Neural cell (in vitro differentiated cells): ENCODE measurements at regions not wholly inside any gene's neighbourhood (a gene's known extent, or its start where the extent isn't known, plus 50 kb on each side); places are given as distances from the start of the nearest gene placed in this dataset.

Experiments used
- H2AFZ ChIP-seq: fragments of 200-600, 300-800 bp; sonication (generic), shearing (Covaris generic); 2 replicates; pipeline ENCODE4 v1.6.0; 2014; ENCODE audit warnings: low read depth, mild to moderate bottlenecking, antibody characterized with exemption, low read length, moderate library complexity
- H3F3A ChIP-seq: fragments of 200-600 bp; shearing (Covaris generic); 2 replicates; pipeline ENCODE4 v1.6.1; 2016; ENCODE audit warnings: mild to moderate bottlenecking, moderate library complexity, mixed read lengths, antibody characterized with exemption, low read length; ENCODE audit not compliant: insufficient read depth, poor library complexity, severe bottlenecking
- H3K27ac ChIP-seq: fragments of 200-600, 300-800 bp; sonication (generic), shearing (Covaris generic); 2 replicates; pipeline ENCODE4 v1.5.1; 2014; ENCODE audit warnings: mild to moderate bottlenecking, low read length, moderate library complexity
- H3K27me3 ChIP-seq: fragments of 300-800, 200-600 bp; sonication (generic), shearing (Covaris generic); 2 replicates; pipeline ENCODE4 v1.6.0; 2014; ENCODE audit warnings: mild to moderate bottlenecking, low read depth, low read length, moderate library complexity; ENCODE audit not compliant: insufficient read depth
- H3K36me3 ChIP-seq: fragments of 300-800, 200-600 bp; sonication (generic), shearing (Covaris generic); 2 replicates; pipeline ENCODE4 v1.5.1; 2014; ENCODE audit warnings: mild to moderate bottlenecking, antibody characterized with exemption, low read length, moderate library complexity; ENCODE audit not compliant: insufficient read depth
- H3K4me2 ChIP-seq: fragments of 300-800, 200-600 bp; sonication (generic), shearing (Covaris generic); 2 replicates; pipeline ENCODE4 v1.6.0; 2014; ENCODE audit warnings: mild to moderate bottlenecking, low read length
- H3K4me3 ChIP-seq: fragments of 300-800, 200-600 bp; sonication (generic), shearing (Covaris generic); 2 replicates; pipeline ENCODE4 v1.5.1; 2014; ENCODE audit warnings: mild to moderate bottlenecking, low read length, moderate library complexity
- H3K79me2 ChIP-seq: fragments of 200-600 bp; shearing (Covaris generic); replicated peaks from 2 replicates; pipeline ENCODE4 v1.6.0; 2014; ENCODE audit warnings: mild to moderate bottlenecking, low read length, moderate library complexity; ENCODE audit not compliant: insufficient read depth
- H3K9ac ChIP-seq: fragments of 300-800, 200-600 bp; sonication (generic), shearing (Covaris generic); 2 replicates; pipeline ENCODE4 v1.6.1; 2016; ENCODE audit warnings: mild to moderate bottlenecking, low read length, mixed read lengths
- H3K9me2 ChIP-seq: fragments of 200-600 bp; shearing (Covaris generic); 2 replicates; pipeline ENCODE4 v1.6.1; 2016; ENCODE audit warnings: mild to moderate bottlenecking, low read length, mixed read lengths; ENCODE audit not compliant: insufficient read depth
- H3K9me3 ChIP-seq: fragments of 200-600, 300-800 bp; sonication (generic), shearing (Covaris generic); 2 replicates; pipeline ENCODE4 v1.6.1; 2016; ENCODE audit warnings: mild to moderate bottlenecking, mixed run types, low read length, moderate library complexity, mixed read lengths
- H4K20me1 ChIP-seq: fragments of 200-600 bp; shearing (Covaris generic); 2 replicates; pipeline ENCODE4 v1.6.1; 2016; ENCODE audit warnings: mild to moderate bottlenecking, mixed run types; ENCODE audit not compliant: insufficient read depth
- CTCF ChIP-seq: fragments of 450-650 bp; IDR thresholded peaks from 2 replicates; pipeline ENCODE4 v1.5.1; 2014; ENCODE audit warnings: antibody characterized with exemption, mild to moderate bottlenecking, moderate library complexity; ENCODE audit not compliant: poor library complexity, severe bottlenecking
- EP300 ChIP-seq: fragments of 450-650 bp; conservative IDR thresholded peaks from 2 replicates; pipeline ENCODE4 v1.6.1; 2014; ENCODE audit warnings: antibody characterized with exemption, mild to moderate bottlenecking, moderate library complexity; ENCODE audit not compliant: poor library complexity, severe bottlenecking
- EZH2 ChIP-seq: fragments of 200-600, 300-800 bp; shearing (Covaris generic), sonication (generic); IDR thresholded peaks from 2 replicates; pipeline ENCODE4 v1.6.1; 2014; ENCODE audit warnings: antibody characterized with exemption, low read length, borderline replicate concordance, mild to moderate bottlenecking; ENCODE audit not compliant: insufficient read depth, poor library complexity, severe bottlenecking
- MXI1 ChIP-seq: fragments of 450-650 bp; conservative IDR thresholded peaks from 2 replicates; pipeline ENCODE4 v1.6.1; 2014; ENCODE audit warnings: antibody characterized with exemption, mild to moderate bottlenecking; ENCODE audit not compliant: poor library complexity, severe bottlenecking
- POLR2AphosphoS5 ChIP-seq: IDR thresholded peaks from 2 replicates; pipeline ENCODE4 v1.6.1; 2012
- RAD21 ChIP-seq: fragments of 450-650 bp; conservative IDR thresholded peaks from 2 replicates; pipeline ENCODE4 v1.6.1; 2014; ENCODE audit warnings: antibody characterized with exemption, mild to moderate bottlenecking, moderate library complexity
- SMC3 ChIP-seq: fragments of 450-650 bp; conservative IDR thresholded peaks from 2 replicates; pipeline ENCODE4 v1.6.1; 2014; ENCODE audit warnings: antibody characterized with exemption, mild to moderate bottlenecking, moderate library complexity; ENCODE audit not compliant: poor library complexity
- TAF1 ChIP-seq: IDR thresholded peaks from 2 replicates; pipeline ENCODE4 v1.6.1; 2012; ENCODE audit warnings: low read depth
- TF ChIP-seq, protein P1 (sequence below): IDR thresholded peaks from 2 replicates; pipeline ENCODE4 v1.6.1; 2012; ENCODE audit warnings: borderline replicate concordance

- H2AFZ ChIP-seq, result no peak overlapping the region
- no peaks in the 10 kb centered on the region for H3K79me2 ChIP-seq
- H3K9me2 ChIP-seq, result no peaks in the 10 kb centered on the region
- TF ChIP-seq EP300, result no peak
- H3K9ac ChIP-seq, result no peak overlapping the region
- H3K9me3 ChIP-seq, result no peaks in the 10 kb centered on the region
- H3F3A ChIP-seq, result no peaks in the 10 kb centered on the region
- H3K4me3 ChIP-seq, result no peak overlapping the region
- no peaks in the 10 kb centered on the region for H3K27me3 ChIP-seq
- H4K20me1 ChIP-seq, result no peaks in the 10 kb centered on the region
- no peak overlapping the region for H3K27ac ChIP-seq
- H3K4me2 ChIP-seq, result no peak overlapping the region
- no peaks in the 10 kb centered on the region for H3K36me3 ChIP-seq
These were observed 68.2 kb upstream of the SSX2IP start for GRCh38 chr1:84758476-84758875.

DNA sequence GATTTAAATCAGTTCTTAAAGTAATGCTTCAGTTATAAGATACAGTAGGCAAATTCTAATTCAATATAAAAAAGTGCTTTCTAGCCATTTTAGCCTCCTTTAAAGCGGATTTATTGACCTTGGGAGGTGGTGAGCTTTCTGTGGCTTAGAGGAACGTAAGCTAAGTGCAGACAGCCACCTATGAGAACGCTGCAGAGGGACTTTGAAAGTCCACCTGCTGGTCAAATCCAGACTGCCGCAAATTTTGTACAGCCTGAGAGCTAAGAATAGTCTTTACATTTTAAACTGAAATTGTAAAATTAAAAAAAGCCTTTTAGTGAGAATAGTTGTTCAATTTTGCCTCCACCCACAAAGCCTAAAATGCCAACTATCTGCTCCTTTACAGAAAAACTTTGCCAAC, 67.0 kb upstream of the SSX2IP start:
- TF ChIP-seq RAD21 (no peak), SMC3 (no peak), EP300 (no peak), EZH2 (no peak), TAF1 (no peak), CTCF (no peak), POLR2AphosphoS5 (no peak), MXI1 (no peak)
- TF ChIP-seq, protein P1, sequence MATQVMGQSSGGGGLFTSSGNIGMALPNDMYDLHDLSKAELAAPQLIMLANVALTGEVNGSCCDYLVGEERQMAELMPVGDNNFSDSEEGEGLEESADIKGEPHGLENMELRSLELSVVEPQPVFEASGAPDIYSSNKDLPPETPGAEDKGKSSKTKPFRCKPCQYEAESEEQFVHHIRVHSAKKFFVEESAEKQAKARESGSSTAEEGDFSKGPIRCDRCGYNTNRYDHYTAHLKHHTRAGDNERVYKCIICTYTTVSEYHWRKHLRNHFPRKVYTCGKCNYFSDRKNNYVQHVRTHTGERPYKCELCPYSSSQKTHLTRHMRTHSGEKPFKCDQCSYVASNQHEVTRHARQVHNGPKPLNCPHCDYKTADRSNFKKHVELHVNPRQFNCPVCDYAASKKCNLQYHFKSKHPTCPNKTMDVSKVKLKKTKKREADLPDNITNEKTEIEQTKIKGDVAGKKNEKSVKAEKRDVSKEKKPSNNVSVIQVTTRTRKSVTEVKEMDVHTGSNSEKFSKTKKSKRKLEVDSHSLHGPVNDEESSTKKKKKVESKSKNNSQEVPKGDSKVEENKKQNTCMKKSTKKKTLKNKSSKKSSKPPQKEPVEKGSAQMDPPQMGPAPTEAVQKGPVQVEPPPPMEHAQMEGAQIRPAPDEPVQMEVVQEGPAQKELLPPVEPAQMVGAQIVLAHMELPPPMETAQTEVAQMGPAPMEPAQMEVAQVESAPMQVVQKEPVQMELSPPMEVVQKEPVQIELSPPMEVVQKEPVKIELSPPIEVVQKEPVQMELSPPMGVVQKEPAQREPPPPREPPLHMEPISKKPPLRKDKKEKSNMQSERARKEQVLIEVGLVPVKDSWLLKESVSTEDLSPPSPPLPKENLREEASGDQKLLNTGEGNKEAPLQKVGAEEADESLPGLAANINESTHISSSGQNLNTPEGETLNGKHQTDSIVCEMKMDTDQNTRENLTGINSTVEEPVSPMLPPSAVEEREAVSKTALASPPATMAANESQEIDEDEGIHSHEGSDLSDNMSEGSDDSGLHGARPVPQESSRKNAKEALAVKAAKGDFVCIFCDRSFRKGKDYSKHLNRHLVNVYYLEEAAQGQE, result no peak
- no peak overlapping the region for H3K9ac ChIP-seq
- H3K9me3 ChIP-seq, result no peaks in the 10 kb centered on the region
- no peak overlapping the region for H3K4me3 ChIP-seq
- no peaks in the 10 kb centered on the region for H3K27me3 ChIP-seq
- H3F3A ChIP-seq, result no peaks in the 10 kb centered on the region
- H3K36me3 ChIP-seq, result no peaks in the 10 kb centered on the region
- H3K27ac ChIP-seq, result no peak overlapping the region
- H3K79me2 ChIP-seq, result no peaks in the 10 kb centered on the region
- no peak overlapping the region for H2AFZ ChIP-seq
- no peaks in the 10 kb centered on the region for H3K9me2 ChIP-seq
- no peaks in the 10 kb centered on the region for H4K20me1 ChIP-seq
- H3K4me2 ChIP-seq, result no peak overlapping the region

- no peak overlapping the region for H3K4me3 ChIP-seq
- no peaks in the 10 kb centered on the region for H3F3A ChIP-seq
- no peaks in the 10 kb centered on the region for H3K9me2 ChIP-seq
- no peaks in the 10 kb centered on the region for H4K20me1 ChIP-seq
- no peak overlapping the region for H3K27ac ChIP-seq
- TF ChIP-seq SMC3, result no peak
- TF ChIP-seq MXI1, result no peak
- no peak overlapping the region for H3K4me2 ChIP-seq
- no peaks in the 10 kb centered on the region for H3K79me2 ChIP-seq
- H3K9me3 ChIP-seq, result no peaks in the 10 kb centered on the region
- H3K36me3 ChIP-seq, result no peaks in the 10 kb centered on the region
- H3K27me3 ChIP-seq, result no peaks in the 10 kb centered on the region
- no peak overlapping the region for H2AFZ ChIP-seq
- no peak overlapping the region for H3K9ac ChIP-seq
These were observed 66.3 kb upstream of the SSX2IP start for GRCh38 chr1:84756455-84757082.
